ENCODE measurements at regions not wholly inside any gene's neighbourhood (a gene's known extent, or its start where the extent isn't known, plus 50 kb on each side); places are given as distances from the start of the nearest gene placed in this dataset.

GRCh38 chr6:91534614-91535013 is 947.7 kb upstream of the MAP3K7 start:
- ATAC-seq (no peak), DNase-seq (ENCODE audit: low spot score) (no peak)
- intact Hi-C loops (cut with DNase I) = no loop called here

GRCh38 chr6:91523511-91523910 is 936.6 kb upstream of the MAP3K7 start:
- DNase-seq (ENCODE audit: low spot score) (no peak), ATAC-seq (no peak)
- intact Hi-C loops (cut with DNase I) = no loop called here

- ATAC-seq = no peak
- intact Hi-C loops (cut with DNase I) = no loop called here
Observed at GRCh38 chr6:91521999-91522398, 935.1 kb upstream of the MAP3K7 start.

GRCh38 chr6:91509711-91510110 is 922.8 kb upstream of the MAP3K7 start:
- ATAC-seq = no peak
- intact Hi-C loops (cut with DNase I) = no loop called here
- DNase-seq (ENCODE audit: low spot score) = no peak

More at GRCh38 chr6:91521999-91522398, 935.1 kb upstream of the MAP3K7 start:
- DNase-seq (ENCODE audit: low spot score) = no peak

GRCh38 chr6:91509039-91509438 is 922.2 kb upstream of the MAP3K7 start:
- no peak for DNase-seq (ENCODE audit: low spot score)
- no peak for ATAC-seq
- intact Hi-C loops (cut with DNase I) = no loop called here

- ATAC-seq (no peak), DNase-seq (ENCODE audit: low spot score) (no peak)
- intact Hi-C loops (cut with DNase I) = no loop called here
Observed at GRCh38 chr6:91506509-91506908, 919.6 kb upstream of the MAP3K7 start.

- DNase-seq (ENCODE audit: low spot score) (no peak), ATAC-seq (no peak)
- intact Hi-C loops (cut with DNase I) = no loop called here
Observed at GRCh38 chr6:91505199-91505598, 918.3 kb upstream of the MAP3K7 start.

- DNase-seq (ENCODE audit: low spot score) (no peak), ATAC-seq (no peak)
- intact Hi-C loops (cut with DNase I) = no loop called here
Observed at GRCh38 chr6:91501930-91502329, 915.1 kb upstream of the MAP3K7 start.

GRCh38 chr6:91500689-91501303 is 913.9 kb upstream of the MAP3K7 start:
- DNase-seq (ENCODE audit: low spot score) (no peak), ATAC-seq (no peak)
- intact Hi-C loops (cut with DNase I) = no loop called here

GRCh38 chr6:91498576-91498975 is 911.7 kb upstream of the MAP3K7 start:
- intact Hi-C loops (cut with DNase I) = no loop called here
- ATAC-seq = no peak
- DNase-seq (ENCODE audit: low spot score) = no peak

- intact Hi-C loops (cut with DNase I) = no loop called here
- DNase-seq (ENCODE audit: low spot score) (no peak), ATAC-seq (no peak)
Observed at GRCh38 chr6:91497770-91498169, 910.9 kb upstream of the MAP3K7 start.

GRCh38 chr6:91490671-91491301 is 903.9 kb upstream of the MAP3K7 start:
- intact Hi-C loops (cut with DNase I) = no loop called here
- no peak for ATAC-seq
- no peak for DNase-seq (ENCODE audit: low spot score)

GRCh38 chr6:91487696-91488392 is 901.0 kb upstream of the MAP3K7 start:
- intact Hi-C loops (cut with DNase I) = no loop called here
- ATAC-seq = peak; percentile 45
- DNase-seq (ENCODE audit: low spot score) = no peak

GRCh38 chr6:91486200-91486599 is 899.3 kb upstream of the MAP3K7 start:
- intact Hi-C loops (cut with DNase I) = no loop called here
- ATAC-seq (no peak), DNase-seq (ENCODE audit: low spot score) (no peak)

GRCh38 chr6:91485047-91485446 is 898.2 kb upstream of the MAP3K7 start:
- ATAC-seq = no peak
- intact Hi-C loops (cut with DNase I) = no loop called here
- DNase-seq (ENCODE audit: low spot score) = no peak

GRCh38 chr6:91483415-91484105 is 896.7 kb upstream of the MAP3K7 start:
- intact Hi-C loops (cut with DNase I) = no loop called here
- ATAC-seq (no peak), DNase-seq (ENCODE audit: low spot score) (no peak)

- ATAC-seq (no peak), DNase-seq (ENCODE audit: low spot score) (no peak)
- intact Hi-C loops (cut with DNase I) = no loop called here
Observed at GRCh38 chr6:91482498-91482897, 895.6 kb upstream of the MAP3K7 start.

GRCh38 chr6:91480402-91480801 is 893.5 kb upstream of the MAP3K7 start:
- ATAC-seq (no peak), DNase-seq (ENCODE audit: low spot score) (no peak)
- intact Hi-C loops (cut with DNase I) = no loop called here

- intact Hi-C loops (cut with DNase I) = no loop called here
- DNase-seq (ENCODE audit: low spot score) = no peak
- ATAC-seq = no peak
Observed at GRCh38 chr6:91477688-91478087, 890.8 kb upstream of the MAP3K7 start.

- intact Hi-C loops (cut with DNase I) = no loop called here
- DNase-seq (ENCODE audit: low spot score) = no peak
- peak; percentile 80 for ATAC-seq
Observed at GRCh38 chr6:91476000-91476399, 889.1 kb upstream of the MAP3K7 start.

All from sciatic nerve (tissue), 2 donors.